C4-2B (cell line): ENCODE measurements at regions not wholly inside any gene's neighbourhood (a gene's known extent, or its start where the extent isn't known, plus 50 kb on each side); places are given as distances from the start of the nearest gene placed in this dataset.

ENCODE experiments used
- CTCF ChIP-seq: fragments of 450-650 bp; conservative IDR thresholded peaks from 2 replicates; pipeline ENCODE4 v1.5.1; 2017; ENCODE audit warnings: mild to moderate bottlenecking
- ZFX ChIP-seq: fragments of 450-650 bp; IDR thresholded peaks from 2 replicates; pipeline ENCODE4 v1.6.1; 2017

- TF ChIP-seq CTCF, result no peak
- TF ChIP-seq ZFX, result no peak
Measured at GRCh38 chr10:44458671-44459413, 73.9 kb upstream of the CXCL12 start.
